ENCODE measurements at regions not wholly inside any gene's neighbourhood (a gene's known extent, or its start where the extent isn't known, plus 50 kb on each side); places are given as distances from the start of the nearest gene placed in this dataset.

- no peaks in the 10 kb centered on the region for H3K36me3 ChIP-seq (ENCODE audit: control insufficient read depth in 2 of 4, insufficient read depth in 4 of 4, low read length in 3 of 4)
- H3K79me1 ChIP-seq (ENCODE audit: low read depth, low read length), result no peaks in the 10 kb centered on the region
- FAIRE-seq, result no peak
- H3K4me3 ChIP-seq (ENCODE audit: extremely low read depth in 1 of 4, insufficient read depth in 2 of 4, low read depth in 3 of 4, low read length in 4 of 4), result no peak overlapping the region
- H3K14ac ChIP-seq (ENCODE audit: insufficient read length), result no peak overlapping the region
- ChIA-PET CTCF (ENCODE audit: partially characterized antibody) (no interaction called here), POLR2A (ENCODE audit: partially characterized antibody) (no interaction called here)
- no peak for DNase-seq (ENCODE audit: low read depth in 1 of 2, low spot score in 2 of 2)
- no peak overlapping the region for H2BK5ac ChIP-seq (ENCODE audit: low read depth, low read length)
- no peak overlapping the region for H3K4me2 ChIP-seq (ENCODE audit: insufficient read depth in 1 of 2, low read depth in 2 of 2, low read length in 2 of 2)
- no peaks in the 10 kb centered on the region for H4K20me1 ChIP-seq (replicated peaks in 1 of 2; ENCODE audit: control insufficient read depth in 1 of 2, insufficient read depth in 2 of 2, low read length in 2 of 2)
- no peak overlapping the region for H2BK12ac ChIP-seq (ENCODE audit: low read depth, low read length)
- no peaks in the 10 kb centered on the region for H3K4me1 ChIP-seq (replicated peaks in 1 of 4; ENCODE audit: control insufficient read depth in 3 of 4, insufficient read depth in 4 of 4, low read length in 3 of 4)
- no peaks in the 10 kb centered on the region for H3K79me2 ChIP-seq (ENCODE audit: control insufficient read depth in 1 of 2, insufficient read depth in 2 of 2, low read length in 2 of 2)
- TF ChIP-seq EGR1 (IDR thresholded peaks at IDR 0.05; ENCODE audit: borderline replicate concordance, low read depth, low read length) (no peak), SUZ12 (IDR thresholded peaks at IDR 0.05; ENCODE audit: low read length) (no peak), SRF (IDR thresholded peaks at IDR 0.05; ENCODE audit: low read depth, low read length) (no peak), E2F6 (IDR thresholded peaks at IDR 0.05) (no peak), TAF1 (IDR thresholded peaks at IDR 0.05; ENCODE audit: low read depth, low read length) (no peak), HDAC2 (IDR thresholded peaks at IDR 0.05; ENCODE audit: borderline replicate concordance in 1 of 2, low read depth in 2 of 2, low read length in 2 of 2) (no peak), EZH2 (IDR thresholded peaks at IDR 0.05; ENCODE audit: low read depth, low read length, severe bottlenecking) (no peak), NANOG (IDR thresholded peaks at IDR 0.05; ENCODE audit: insufficient read depth, low read depth, low read length, poor library complexity, severe bottlenecking) (no peak), GABPA (IDR thresholded peaks at IDR 0.05; ENCODE audit: borderline replicate concordance, insufficient read depth, low read length) (no peak), CREB1 (IDR thresholded peaks at IDR 0.05) (no peak)
- TF ChIP-seq, protein P1, sequence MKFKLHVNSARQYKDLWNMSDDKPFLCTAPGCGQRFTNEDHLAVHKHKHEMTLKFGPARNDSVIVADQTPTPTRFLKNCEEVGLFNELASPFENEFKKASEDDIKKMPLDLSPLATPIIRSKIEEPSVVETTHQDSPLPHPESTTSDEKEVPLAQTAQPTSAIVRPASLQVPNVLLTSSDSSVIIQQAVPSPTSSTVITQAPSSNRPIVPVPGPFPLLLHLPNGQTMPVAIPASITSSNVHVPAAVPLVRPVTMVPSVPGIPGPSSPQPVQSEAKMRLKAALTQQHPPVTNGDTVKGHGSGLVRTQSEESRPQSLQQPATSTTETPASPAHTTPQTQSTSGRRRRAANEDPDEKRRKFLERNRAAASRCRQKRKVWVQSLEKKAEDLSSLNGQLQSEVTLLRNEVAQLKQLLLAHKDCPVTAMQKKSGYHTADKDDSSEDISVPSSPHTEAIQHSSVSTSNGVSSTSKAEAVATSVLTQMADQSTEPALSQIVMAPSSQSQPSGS (IDR thresholded peaks at IDR 0.05; ENCODE audit: low read length), result no peak
- H3K9me3 ChIP-seq (ENCODE audit: insufficient read depth in 2 of 2, low read depth in 1 of 2, low read length in 1 of 2), result no peaks in the 10 kb centered on the region
- H3K27ac ChIP-seq (ENCODE audit: low read depth, low read length), result no peak overlapping the region
- H4K5ac ChIP-seq (ENCODE audit: insufficient read length, low read depth, low read length), result no peak overlapping the region
- H2AFZ ChIP-seq (ENCODE audit: low read length), result no peak overlapping the region
- H3K27me3 ChIP-seq (replicated peaks in 1 of 4; ENCODE audit: control insufficient read depth in 3 of 4, extremely low read depth in 1 of 4, insufficient read depth in 3 of 4, low read length in 3 of 4), result peaks cover 0 to 1% (median 0%) of the 10 kb centered on the region in 4 experiments; a peak in 1 of 7 replicates
- H4K91ac ChIP-seq (replicated peaks; ENCODE audit: insufficient read length, low read length), result no peak overlapping the region
- no peak overlapping the region for H3K18ac ChIP-seq (ENCODE audit: extremely low read depth, low read length)
- H4K8ac ChIP-seq (ENCODE audit: extremely low read depth, insufficient read depth, low read length), result no peak overlapping the region
- no peak overlapping the region for H3K4ac ChIP-seq (replicated peaks; ENCODE audit: insufficient read length, low read depth, low read length)
- no peak overlapping the region for H3K23ac ChIP-seq (ENCODE audit: insufficient read length)
- H3K56ac ChIP-seq (replicated peaks; ENCODE audit: insufficient read length, low read depth, low read length), result no peak overlapping the region
- no peak overlapping the region for H2BK20ac ChIP-seq (ENCODE audit: low read length)
- no peak overlapping the region for H2BK15ac ChIP-seq (ENCODE audit: low read length)
- no peak overlapping the region for H2AK5ac ChIP-seq (ENCODE audit: low read depth, low read length)
- no peak overlapping the region for H3K9ac ChIP-seq (replicated peaks in 1 of 4; ENCODE audit: extremely low read depth in 1 of 4, low read depth in 3 of 4, low read length in 3 of 4)
- no peak overlapping the region for H2BK120ac ChIP-seq (replicated peaks; ENCODE audit: low read depth, low read length)
- WGBS, 2 experiments (ENCODE audit: extremely low coverage in 1 of 2, insufficient coverage in 1 of 2, insufficient read length in 1 of 2, insufficient replicate concordance in 2 of 2, low coverage in 1 of 2, low lambda C conversion rate in 2 of 2, missing lambda C conversion rate in 1 of 2), result 88% methylated on average over 2 of the region's 2 CpGs; no CpG with 5 or more reads in 1 of the 2 experiments
- H3K23me2 ChIP-seq (ENCODE audit: low read depth, low read length), result no peaks in the 10 kb centered on the region
Observed at GRCh38 chr15:46723308-46723707, 994.0 kb upstream of the SEMA6D start.

Measured in H1 (cell line).